K562 (cell line): ENCODE measurements at regions not wholly inside any gene's neighbourhood (a gene's known extent, or its start where the extent isn't known, plus 50 kb on each side); places are given as distances from the start of the nearest gene placed in this dataset.

ENCODE experiments used
- CBFA2T3 ChIP-seq: fragments of 450-650 bp; IDR thresholded peaks from 2 replicates; pipeline ENCODE4 v1.6.1; 2017
- CREBBP ChIP-seq: IDR thresholded peaks from one replicate; pipeline ENCODE4 v1.6.1; 2012; ENCODE audit warnings: low read depth, mild to moderate bottlenecking, control low read depth, inconsistent platforms, low read length
- FOXP1 ChIP-seq: sonication (generic); formaldehyde crosslinking; IDR thresholded peaks from 2 replicates; pipeline ENCODE4 v1.8.0; 2022; ENCODE audit warnings: mild to moderate bottlenecking, missing genetic modification reagents
- GMEB1 ChIP-seq: fragments of 250-450 bp; sonication (Bioruptor Pico); IDR thresholded peaks from 2 replicates; pipeline ENCODE4 v1.4.0; 2020; ENCODE audit warnings: mild to moderate bottlenecking
- HMGN3 ChIP-seq: IDR thresholded peaks from 2 replicates; pipeline ENCODE4 v1.6.1; 2011; ENCODE audit warnings: borderline replicate concordance, low read depth, mild to moderate bottlenecking, mixed read lengths, low read length; ENCODE audit not compliant: insufficient read length; ENCODE audit errors: extremely low read depth
- HSF4 ChIP-seq: fragments of 250-450 bp; sonication (Bioruptor Pico); IDR thresholded peaks from 2 replicates; pipeline ENCODE4 v2.1.2; 2022; ENCODE audit warnings: mild to moderate bottlenecking, moderate library complexity, borderline replicate concordance
- NR3C1 ChIP-seq: sonication (generic); formaldehyde crosslinking; IDR thresholded peaks from 2 replicates; pipeline ENCODE4 v1.8.1; 2022; ENCODE audit warnings: missing genetic modification reagents
- NR4A1 ChIP-seq, 2 experiments: fragments of 250-450 bp in 1 of 2; fragments of 450-650 bp in 1 of 2; sonication (Bioruptor Pico) in 1 of 2; IDR thresholded peaks; 2 replicates each; pipeline versions ENCODE4 v1.4.0 to v1.6.1; 2016 to 2020; ENCODE audit warnings: mild to moderate bottlenecking in 2 of 2, missing compliant biosample characterization in 1 of 2, missing genetic modification characterization in 1 of 2, moderate library complexity in 1 of 2
- PRPF4 ChIP-seq: fragments of 200-400 bp; formaldehyde crosslinking; IDR thresholded peaks from one replicate; pipeline ENCODE4 v1.6.1; 2017; ENCODE audit warnings: low read length, low read depth, mild to moderate bottlenecking; ENCODE audit not compliant: insufficient read depth, poor library complexity, severe bottlenecking
- PURB ChIP-seq: sonication (generic); formaldehyde crosslinking; IDR thresholded peaks from 2 replicates; pipeline ENCODE4 v1.9.0; 2021; ENCODE audit warnings: low read depth, mild to moderate bottlenecking, missing genetic modification reagents
- ZBTB1 ChIP-seq: sonication (generic); formaldehyde crosslinking; IDR thresholded peaks from 2 replicates; pipeline ENCODE4 v1.8.1; 2023; ENCODE audit warnings: missing genetic modification reagents, low read depth, mild to moderate bottlenecking, borderline replicate concordance
- ZNF395 ChIP-seq: fragments of 200-800 bp; sonication (Bioruptor generic); IDR thresholded peaks from 2 replicates; pipeline ENCODE4 v1.6.1; 2017; ENCODE audit warnings: missing genetic modification characterization, missing compliant biosample characterization
- ZNF592 ChIP-seq: fragments of 450-650 bp; IDR thresholded peaks from 2 replicates; pipeline ENCODE4 v1.6.1; 2017; ENCODE audit warnings: antibody characterized with exemption, mild to moderate bottlenecking
- ZNF699 ChIP-seq: fragments of 250-450 bp; sonication (Bioruptor Pico); IDR thresholded peaks from 2 replicates; pipeline ENCODE4 v1.8.0; 2021; ENCODE audit warnings: mild to moderate bottlenecking, moderate library complexity; ENCODE audit not compliant: insufficient replicate concordance

- TF ChIP-seq ZNF395 (CRISPR knock-in tag) = no peak
- peak; percentile 17; the same call in 1 of the 2 replicates for TF ChIP-seq CBFA2T3
- no peak for TF ChIP-seq NR4A1 (CRISPR knock-in tag; IDR thresholded peaks at IDR 0.05)
- TF ChIP-seq NR4A1 (tag; IDR thresholded peaks at IDR 0.05) = peak; percentile 47; the same call in 1 of the 2 replicates
- no peak for TF ChIP-seq HMGN3
- TF ChIP-seq PRPF4 = no peak
- TF ChIP-seq CREBBP = no peak
- TF ChIP-seq GMEB1 (CRISPR knock-in tag) = no peak
- TF ChIP-seq ZBTB1 (CRISPR knock-in tag) = no peak
- no peak for TF ChIP-seq FOXP1
- no peak for TF ChIP-seq PURB (CRISPR knock-in tag)
- peak; percentile 76 for TF ChIP-seq ZNF592
- TF ChIP-seq NR3C1 (CRISPR knock-in tag) = no peak
- TF ChIP-seq ZNF699 = no peak
- TF ChIP-seq HSF4 = peak; percentile 43; the same call in 1 of the 2 replicates
Observed at GRCh38 chr5:89125372-89125771, 242.4 kb upstream of the MEF2C start (continued).
